DMS79 (cell line): ENCODE measurements at regions not wholly inside any gene's neighbourhood (a gene's known extent, or its start where the extent isn't known, plus 50 kb on each side); places are given as distances from the start of the nearest gene placed in this dataset.
A peak's percentile ranks its signal among the peaks of the same experiment; 100 is the strongest.
"Not testable (repeated sequence)": the region's sequence is repeated elsewhere in the genome, so short reads cannot be mapped to it uniquely, and the experiment has no call there.

Source experiments
- DNase-seq: peaks from one replicate; lab custom pipeline; 2025; lab: John Stamatoyannopoulos, UW

DNA sequence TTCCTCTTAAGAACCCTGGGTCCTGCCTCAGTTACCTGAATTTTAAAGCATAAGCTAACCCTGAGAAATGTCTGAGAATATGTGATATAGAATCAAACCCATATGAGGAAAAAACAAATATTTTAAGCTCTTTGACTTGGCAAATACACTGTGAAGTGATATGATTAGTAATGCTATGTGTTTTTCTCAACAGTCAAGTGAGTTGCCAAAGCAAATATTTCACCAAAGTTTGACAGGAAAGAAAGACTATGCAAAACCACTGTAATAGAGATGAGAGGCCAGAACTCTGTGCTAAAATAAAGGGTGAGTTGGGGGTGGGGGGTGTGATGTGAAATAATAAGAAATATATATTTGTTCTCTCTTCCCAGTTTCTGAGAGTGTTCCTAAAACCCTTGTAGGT is 613.5 kb upstream of the CCDC179 start:
- no peak for DNase-seq

- no peak for DNase-seq
These were observed 620.5 kb upstream of the CCDC179 start for GRCh38 chr11:23480736-23481135.

GRCh38 chr11:23484146-23484545 is 623.9 kb upstream of the CCDC179 start:
- DNase-seq = not testable (repeated sequence)

DNA sequence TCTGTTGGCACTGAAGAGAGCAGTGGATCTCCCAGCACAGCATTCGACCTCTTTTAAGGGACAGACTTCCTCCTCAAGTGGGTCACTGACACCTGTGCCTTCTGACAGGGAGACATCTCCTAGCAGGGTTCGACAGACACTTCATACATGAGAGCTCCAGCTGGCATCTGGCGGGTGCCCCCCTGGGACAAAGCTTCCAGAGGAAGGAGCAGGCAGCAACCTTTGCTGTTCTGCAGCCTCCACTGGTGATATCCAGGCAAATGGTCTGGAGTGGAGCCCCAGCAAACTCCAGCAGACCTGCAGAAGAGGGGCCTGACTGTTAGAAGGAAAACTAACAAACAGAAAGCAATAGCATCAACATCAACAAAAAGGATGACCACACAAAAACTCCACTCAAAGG is 624.3 kb upstream of the CCDC179 start:
- DNase-seq = not testable (repeated sequence)

DNA sequence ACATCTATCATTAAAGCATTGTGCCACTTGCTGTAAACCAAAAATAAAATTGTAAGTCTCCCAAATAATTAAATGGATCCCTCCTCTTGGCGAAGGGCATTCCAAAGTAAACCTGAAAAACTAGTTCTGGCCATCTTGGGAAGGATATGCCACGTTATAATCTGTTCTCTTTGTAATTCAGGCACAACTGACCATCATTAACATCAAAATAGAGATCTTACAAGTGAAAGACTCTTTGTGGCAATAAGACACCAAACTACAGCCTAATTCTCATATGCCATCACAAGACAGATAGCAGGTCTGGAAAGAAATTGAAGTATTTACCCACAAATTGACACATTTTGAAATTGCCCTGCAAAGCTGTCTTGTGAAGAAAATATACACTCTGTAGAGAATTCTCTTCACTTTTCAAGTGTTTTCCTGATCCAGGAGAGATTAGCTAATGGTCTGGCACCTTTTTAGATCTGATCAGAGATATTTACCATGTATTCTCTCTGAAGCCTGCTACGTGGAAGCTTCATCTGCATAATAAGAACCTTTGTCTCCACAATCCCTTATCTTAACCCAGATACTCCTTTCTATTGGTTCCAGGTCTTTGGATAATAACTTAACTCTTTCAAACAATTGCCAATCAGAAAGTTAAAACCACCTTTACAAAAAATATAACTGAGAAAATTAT is 630.4 kb upstream of the CCDC179 start:
- DNase-seq = no peak

DNA sequence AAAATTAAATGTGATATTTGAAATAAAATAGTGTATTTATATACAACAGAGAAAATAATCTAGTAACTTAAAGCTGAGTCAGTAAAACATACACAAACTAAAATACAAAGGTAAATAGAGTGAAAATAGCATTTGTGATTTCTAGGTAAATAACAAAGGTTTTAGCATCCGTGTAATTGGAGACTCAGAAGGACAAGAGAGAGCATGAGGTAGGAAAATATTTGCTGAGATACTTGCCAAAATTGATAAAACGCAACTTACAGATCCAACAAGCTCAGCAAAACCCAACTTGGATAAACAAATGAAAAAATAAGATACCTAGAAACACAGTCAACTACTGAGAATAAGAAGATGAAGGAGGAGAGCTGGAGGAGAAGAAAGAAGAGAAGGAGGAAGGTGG is 634.7 kb upstream of the CCDC179 start:
- DNase-seq = no peak

DNA sequence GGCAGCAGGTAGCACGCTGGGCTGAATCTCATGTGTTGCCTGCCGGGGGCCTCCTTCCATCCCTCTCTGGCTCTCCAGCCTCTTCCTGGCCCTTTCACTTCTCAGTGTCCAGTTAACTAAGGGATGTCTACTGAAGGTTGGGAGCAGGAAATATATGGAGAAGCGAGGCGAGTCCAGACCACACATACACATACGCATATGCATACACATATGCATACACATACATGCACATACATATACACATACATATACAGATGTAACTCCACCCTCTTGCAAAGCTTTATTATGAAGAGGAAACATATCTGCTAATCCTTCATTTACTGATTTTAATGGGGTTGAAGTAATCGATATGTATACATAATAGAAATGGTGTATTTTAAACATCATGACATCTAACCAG is 636.1 kb upstream of the CCDC179 start:
- no peak for DNase-seq

DNA sequence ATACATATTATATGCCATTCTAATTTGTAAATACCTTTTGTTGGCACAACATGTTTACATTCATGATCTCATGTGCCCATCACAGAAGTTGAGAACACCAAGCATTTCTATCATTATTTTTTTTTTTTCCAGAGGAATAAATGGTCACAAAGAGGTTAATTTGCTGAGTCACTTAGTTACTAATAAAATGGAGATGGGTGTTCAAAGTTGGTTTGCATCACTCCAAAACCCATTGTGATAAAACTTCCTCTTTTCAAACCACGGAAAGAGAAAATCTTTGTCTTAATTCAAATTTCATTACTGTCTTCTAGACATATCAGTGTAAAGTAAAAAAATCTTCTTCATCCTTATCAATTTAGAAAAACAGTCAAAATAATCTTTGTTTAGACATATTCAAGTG is 636.8 kb upstream of the CCDC179 start:
- no peak for DNase-seq

GRCh38 chr11:23502389-23502788 is 642.1 kb upstream of the CCDC179 start:
- DNase-seq = no peak

- no peak for DNase-seq
These were observed 642.6 kb upstream of the CCDC179 start for GRCh38 chr11:23502826-23503225.

- DNase-seq = peak; percentile 31
These were observed 648.7 kb upstream of the CCDC179 start for GRCh38 chr11:23509023-23509422.

GRCh38 chr11:23509821-23510220 is 649.5 kb upstream of the CCDC179 start:
- no peak for DNase-seq

- DNase-seq = no peak
These were observed 658.9 kb upstream of the CCDC179 start for GRCh38 chr11:23519194-23519593.

- DNase-seq = no peak
These were observed 660.1 kb upstream of the CCDC179 start for GRCh38 chr11:23520226-23520960.

DNA sequence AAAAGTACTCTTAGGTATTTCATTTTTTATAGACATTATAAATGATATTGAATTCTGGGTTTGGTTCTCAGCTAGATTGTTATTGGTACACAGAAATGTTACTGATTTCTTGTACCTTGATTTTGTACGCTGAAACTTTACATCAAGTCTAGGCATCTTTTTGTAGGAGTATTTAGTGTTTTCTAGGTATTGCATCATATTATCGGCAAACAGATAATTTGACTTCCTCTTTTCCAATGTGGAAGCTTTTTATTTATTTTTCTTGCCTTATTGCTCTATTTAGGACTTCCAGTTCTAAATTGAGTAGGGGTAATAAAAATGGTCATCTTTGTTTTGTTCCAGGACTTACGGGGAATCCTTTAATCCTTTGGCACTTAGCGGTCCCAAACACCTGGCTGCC is 676.6 kb upstream of the CCDC179 start:
- no peak for DNase-seq

GRCh38 chr11:23539556-23539955 is 679.3 kb upstream of the CCDC179 start:
- DNase-seq = no peak

DNA sequence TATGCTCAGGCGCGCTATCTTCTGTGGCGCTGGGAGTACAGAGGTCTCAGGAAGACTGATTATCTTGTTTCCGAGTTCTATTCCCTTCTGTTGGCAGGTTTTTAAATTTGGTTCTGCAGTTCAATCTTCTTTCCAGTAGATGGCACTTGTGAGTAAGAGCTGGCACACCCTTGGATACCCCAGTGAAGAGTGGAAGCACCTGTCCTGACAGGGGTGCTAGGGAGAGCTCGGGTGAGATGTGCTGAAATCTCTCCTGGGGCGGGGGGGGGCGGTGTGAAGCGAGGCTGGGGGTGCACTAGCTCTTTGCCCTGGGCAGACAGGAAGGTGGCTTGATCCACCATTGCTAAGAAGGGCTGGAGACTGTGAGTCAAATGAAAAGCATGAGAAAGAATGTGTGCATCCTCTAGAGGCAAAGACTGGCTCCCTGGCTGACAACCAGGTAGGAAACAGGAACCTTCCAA is 679.9 kb upstream of the CCDC179 start:
- no peak for DNase-seq

DNA sequence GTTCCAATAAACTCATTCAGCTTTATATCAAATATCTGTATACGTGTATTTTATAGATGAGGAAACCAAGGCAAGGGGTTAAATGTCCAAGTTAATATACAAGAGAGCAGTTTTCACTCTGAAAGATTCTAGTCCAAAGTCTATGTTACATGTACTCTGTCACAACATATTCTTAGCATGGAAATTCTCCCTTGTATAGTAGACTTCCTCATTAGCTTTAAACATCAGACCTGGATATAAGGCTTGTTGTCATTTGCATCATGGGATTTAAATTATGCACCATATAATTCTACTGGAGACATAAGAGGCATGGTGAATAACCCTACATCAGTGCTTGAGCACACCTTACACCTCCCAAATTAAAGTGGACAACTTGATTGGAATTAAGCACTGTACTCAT is 681.9 kb upstream of the CCDC179 start:
- no peak for DNase-seq

GRCh38 chr11:23542816-23543215 is 682.5 kb upstream of the CCDC179 start:
- DNase-seq = no peak

- no peak for DNase-seq
These were observed 683.5 kb upstream of the CCDC179 start for GRCh38 chr11:23543651-23544222.

- DNase-seq = no peak
These were observed 691.4 kb upstream of the CCDC179 start for GRCh38 chr11:23551706-23552105.

DNA sequence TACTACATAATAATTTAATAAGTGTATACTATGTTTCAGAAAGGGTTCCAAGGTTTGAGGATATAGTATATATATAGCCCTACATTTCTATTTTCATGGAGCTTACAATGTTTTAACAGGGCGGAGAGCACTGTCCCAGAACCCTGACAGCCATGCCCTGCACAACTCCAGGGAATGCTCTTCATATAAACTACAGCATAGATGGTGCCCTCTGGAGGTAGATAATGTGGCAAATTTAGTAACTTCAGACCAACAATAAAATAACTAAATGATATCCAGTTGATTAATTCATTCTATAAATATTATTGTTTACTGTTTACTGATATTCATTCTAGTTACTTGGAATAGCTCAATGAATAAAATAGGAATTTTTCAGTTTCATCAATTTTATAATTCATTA is 693.7 kb upstream of the CCDC179 start:
- DNase-seq = no peak

- no peak for DNase-seq
These were observed 694.8 kb upstream of the CCDC179 start for GRCh38 chr11:23555085-23555484.
